GM20000 (cell line): ENCODE measurements at regions not wholly inside any gene's neighbourhood (a gene's known extent, or its start where the extent isn't known, plus 50 kb on each side); places are given as distances from the start of the nearest gene placed in this dataset.

ENCODE experiments used
- DNase-seq: peaks from one replicate; pipeline ENCODE4 v3.0.0; 2012; ENCODE audit warnings: low spot score
- TF ChIP-seq, protein P1 (sequence below): IDR thresholded peaks from 2 replicates; pipeline ENCODE4 v1.5.1; 2012; ENCODE audit warnings: mild to moderate bottlenecking, control low read depth; ENCODE audit errors: extremely low read depth, missing control alignments

DNA sequence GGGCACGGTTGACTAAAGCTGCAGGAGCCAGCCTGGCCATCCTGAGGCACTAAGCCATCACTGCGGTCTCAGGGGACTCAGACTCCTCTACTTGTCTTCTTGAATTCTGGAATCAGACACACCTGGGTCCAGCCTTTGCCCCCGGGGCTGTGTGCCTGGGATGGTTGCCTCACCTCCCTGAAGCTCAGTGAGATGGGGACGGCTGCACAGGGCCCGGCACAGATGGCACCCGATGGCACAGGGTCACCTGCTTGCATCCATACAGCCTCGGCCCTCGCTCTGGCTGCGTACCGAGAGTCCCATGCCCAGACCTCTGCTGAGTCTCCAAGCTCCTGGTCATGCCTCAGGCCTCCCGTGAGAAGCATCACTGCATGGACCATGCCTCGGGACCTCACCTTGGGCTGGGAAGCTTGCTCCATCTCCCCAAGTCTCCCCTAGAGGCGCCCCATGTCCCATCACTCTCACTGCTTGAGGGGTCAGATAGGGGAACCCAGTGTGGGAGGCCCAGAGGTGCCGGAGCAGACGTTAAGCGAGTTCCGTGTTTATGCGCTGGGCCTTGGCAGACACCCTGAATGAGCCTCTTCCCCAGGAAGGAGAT, 316.3 kb downstream of the SEC14L1 start:
- DNase-seq, result no peak
- TF ChIP-seq, protein P1, sequence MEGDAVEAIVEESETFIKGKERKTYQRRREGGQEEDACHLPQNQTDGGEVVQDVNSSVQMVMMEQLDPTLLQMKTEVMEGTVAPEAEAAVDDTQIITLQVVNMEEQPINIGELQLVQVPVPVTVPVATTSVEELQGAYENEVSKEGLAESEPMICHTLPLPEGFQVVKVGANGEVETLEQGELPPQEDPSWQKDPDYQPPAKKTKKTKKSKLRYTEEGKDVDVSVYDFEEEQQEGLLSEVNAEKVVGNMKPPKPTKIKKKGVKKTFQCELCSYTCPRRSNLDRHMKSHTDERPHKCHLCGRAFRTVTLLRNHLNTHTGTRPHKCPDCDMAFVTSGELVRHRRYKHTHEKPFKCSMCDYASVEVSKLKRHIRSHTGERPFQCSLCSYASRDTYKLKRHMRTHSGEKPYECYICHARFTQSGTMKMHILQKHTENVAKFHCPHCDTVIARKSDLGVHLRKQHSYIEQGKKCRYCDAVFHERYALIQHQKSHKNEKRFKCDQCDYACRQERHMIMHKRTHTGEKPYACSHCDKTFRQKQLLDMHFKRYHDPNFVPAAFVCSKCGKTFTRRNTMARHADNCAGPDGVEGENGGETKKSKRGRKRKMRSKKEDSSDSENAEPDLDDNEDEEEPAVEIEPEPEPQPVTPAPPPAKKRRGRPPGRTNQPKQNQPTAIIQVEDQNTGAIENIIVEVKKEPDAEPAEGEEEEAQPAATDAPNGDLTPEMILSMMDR, result no peak

DNA sequence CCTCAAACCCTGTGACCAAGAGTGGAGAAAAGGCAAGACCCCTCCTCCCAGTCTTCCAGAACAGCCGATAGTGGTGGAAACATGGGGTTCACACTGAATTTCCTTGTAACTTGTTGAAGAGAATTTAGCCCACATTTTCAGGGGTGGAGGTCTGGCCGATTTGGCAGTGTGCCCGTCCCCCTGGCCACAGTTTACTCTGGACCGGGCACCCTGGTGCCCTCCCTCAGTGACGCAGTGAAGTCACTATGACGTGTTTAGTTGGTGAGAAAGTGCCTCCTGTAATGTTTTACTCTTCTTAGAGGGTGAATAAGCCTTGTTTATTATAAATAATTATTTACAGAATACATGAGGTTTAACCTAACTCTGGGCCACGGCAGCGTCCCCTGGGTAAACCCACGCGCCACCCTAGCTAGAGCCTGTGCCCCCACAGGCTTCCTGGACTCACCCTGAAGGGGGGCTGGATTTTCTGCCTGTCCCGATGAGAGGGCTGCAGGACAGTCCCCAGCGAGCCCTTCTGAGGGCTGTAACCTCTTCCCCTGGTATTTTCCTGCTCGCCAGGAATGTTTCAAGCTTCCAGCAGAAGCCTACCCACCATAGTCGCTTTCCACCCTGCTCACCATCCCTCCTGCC, 316.9 kb downstream of the SEC14L1 start:
- TF ChIP-seq, protein P1, result no peak
- no peak for DNase-seq

DNA sequence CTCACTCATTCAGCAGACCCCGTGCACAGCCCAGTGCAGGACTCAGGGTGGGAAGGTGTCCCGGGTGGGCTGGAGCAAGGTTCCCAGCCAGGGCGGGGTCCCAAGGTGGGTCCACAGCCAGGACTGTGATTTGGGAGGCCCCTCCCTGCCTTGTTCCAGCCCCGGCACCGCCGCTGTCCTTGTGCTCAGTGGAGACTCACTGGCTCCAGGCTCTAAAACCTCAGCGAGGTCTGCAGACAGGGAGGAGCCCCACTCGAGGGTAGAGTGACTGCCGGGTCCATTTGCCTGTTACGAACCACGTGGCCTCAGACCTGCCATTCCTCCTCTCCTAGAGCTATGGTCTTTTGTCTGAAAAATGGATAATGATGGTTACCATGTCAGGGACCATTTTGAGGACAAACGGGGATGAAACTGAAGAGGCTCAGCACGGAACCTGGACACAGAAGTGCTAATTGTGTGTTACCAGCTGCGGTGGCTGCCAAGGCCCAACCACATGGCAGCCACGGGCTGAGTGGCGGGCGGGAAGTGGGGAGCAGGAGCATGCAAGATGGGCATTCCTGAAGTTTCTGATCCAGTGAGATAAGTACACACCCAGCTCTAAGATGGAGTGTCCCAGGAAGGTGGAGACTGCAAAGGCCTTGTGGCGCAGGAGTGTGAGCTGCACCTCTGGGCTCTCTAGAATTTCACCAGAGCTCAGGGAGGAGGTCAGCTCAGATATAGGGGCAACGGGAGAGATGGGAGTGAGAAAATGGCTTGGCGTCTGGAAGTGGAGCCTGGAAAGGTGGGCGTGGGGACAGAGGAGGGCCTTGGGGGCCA, 317.6 kb downstream of the SEC14L1 start:
- TF ChIP-seq, protein P1, result no peak
- DNase-seq, result no peak

GRCh38 chr17:77459018-77459755, 318.4 kb downstream of the SEC14L1 start:
- TF ChIP-seq, protein P1, result no peak
- DNase-seq, result no peak

GRCh38 chr17:77460514-77461046, 319.8 kb downstream of the SEC14L1 start:
- DNase-seq, result no peak
- TF ChIP-seq, protein P1, result no peak

DNA sequence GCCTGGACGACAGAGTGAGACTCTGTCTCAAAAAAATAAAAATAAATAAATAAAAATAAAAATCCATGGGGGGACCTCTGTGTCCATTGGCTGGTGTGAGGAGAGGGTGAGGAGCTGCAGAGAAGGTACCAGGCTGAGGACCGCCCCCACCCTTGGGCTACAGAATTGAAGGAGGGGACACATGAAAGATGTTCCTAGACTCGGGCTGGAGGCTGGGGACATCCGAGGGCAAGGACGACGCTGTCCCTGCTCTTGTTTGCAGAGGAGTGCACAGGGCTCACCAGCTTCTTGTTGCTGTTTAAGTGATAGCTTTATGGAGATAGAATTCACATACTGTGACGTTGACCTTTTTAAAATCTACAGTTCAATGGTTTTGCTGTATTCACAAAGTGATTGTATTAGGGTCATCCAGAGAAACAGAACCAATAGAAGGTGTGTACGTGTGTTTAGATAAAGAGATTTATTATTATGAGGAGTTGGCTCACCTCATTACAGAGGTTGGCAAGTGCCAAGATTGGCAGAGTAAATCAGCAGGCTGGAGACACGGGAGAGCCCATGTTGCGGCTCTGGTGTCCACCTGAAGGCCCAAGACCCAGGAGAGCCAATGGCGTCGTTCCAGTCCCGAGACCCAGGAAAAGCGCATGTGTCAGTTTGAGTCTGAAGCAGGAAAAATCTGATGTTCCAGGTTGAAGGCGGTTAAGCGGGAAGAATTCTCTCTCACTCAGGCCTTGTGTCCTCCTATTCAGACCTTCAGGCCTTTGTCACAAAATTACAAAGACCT, 320.7 kb downstream of the SEC14L1 start:
- TF ChIP-seq, protein P1, result no peak
- DNase-seq, result no peak
